Right hindlimb (tissue), 1 donor: ENCODE measurements at regions not wholly inside any gene's neighbourhood (a gene's known extent, or its start where the extent isn't known, plus 50 kb on each side); places are given as distances from the start of the nearest gene placed in this dataset.

ENCODE experiments used
- DNase-seq: peaks from one replicate; pipeline ENCODE4 v3.0.0-alpha.2; 2018

GRCh38 chr5:26669031-26669430, 369.4 kb downstream of the CDH9 start:
- DNase-seq: no peak

GRCh38 chr5:26666371-26666770, 372.0 kb downstream of the CDH9 start:
- no peak for DNase-seq

- DNase-seq: no peak
These were observed 374.9 kb downstream of the CDH9 start for GRCh38 chr5:26663500-26663899.

- DNase-seq: no peak
These were observed 375.5 kb downstream of the CDH9 start for GRCh38 chr5:26662806-26663360.

- no peak for DNase-seq
These were observed 378.3 kb downstream of the CDH9 start for GRCh38 chr5:26660116-26660515.

- no peak for DNase-seq
These were observed 389.4 kb downstream of the CDH9 start for GRCh38 chr5:26649000-26649399.

GRCh38 chr5:26647781-26648180, 390.6 kb downstream of the CDH9 start:
- DNase-seq: no peak

- DNase-seq: no peak
These were observed 392.7 kb downstream of the CDH9 start for GRCh38 chr5:26645659-26646058.

- no peak for DNase-seq
These were observed 396.9 kb downstream of the CDH9 start for GRCh38 chr5:26641492-26641891.

GRCh38 chr5:26625099-26625498, 413.3 kb downstream of the CDH9 start:
- no peak for DNase-seq

GRCh38 chr5:26622947-26623346, 415.4 kb downstream of the CDH9 start:
- no peak for DNase-seq

GRCh38 chr5:26610577-26610976, 427.8 kb downstream of the CDH9 start:
- no peak for DNase-seq

- DNase-seq: no peak
These were observed 436.8 kb downstream of the CDH9 start for GRCh38 chr5:26601563-26601962.

- DNase-seq: no peak
These were observed 455.9 kb downstream of the CDH9 start for GRCh38 chr5:26582350-26583045.

- no peak for DNase-seq
These were observed 458.7 kb downstream of the CDH9 start for GRCh38 chr5:26579712-26580111.

GRCh38 chr5:26578002-26578401, 460.4 kb downstream of the CDH9 start:
- DNase-seq: no peak

GRCh38 chr5:26572480-26572879, 465.9 kb downstream of the CDH9 start:
- DNase-seq: no peak

- DNase-seq: no peak
These were observed 468.5 kb downstream of the CDH9 start for GRCh38 chr5:26569929-26570258.

- DNase-seq: no peak
These were observed 469.0 kb downstream of the CDH9 start for GRCh38 chr5:26569241-26569928.

GRCh38 chr5:26568316-26568715, 470.1 kb downstream of the CDH9 start:
- no peak for DNase-seq

GRCh38 chr5:26563979-26564378, 474.4 kb downstream of the CDH9 start:
- DNase-seq: no peak

- DNase-seq: no peak
These were observed 485.3 kb downstream of the CDH9 start for GRCh38 chr5:26553079-26553478.

- DNase-seq: no peak
These were observed 494.4 kb downstream of the CDH9 start for GRCh38 chr5:26543987-26544386.

GRCh38 chr5:26538226-26538625, 500.2 kb downstream of the CDH9 start:
- no peak for DNase-seq

- no peak for DNase-seq
These were observed 503.2 kb downstream of the CDH9 start for GRCh38 chr5:26535215-26535614.
